Thoracic aorta (tissue), 2 donors: ENCODE measurements at regions not wholly inside any gene's neighbourhood (a gene's known extent, or its start where the extent isn't known, plus 50 kb on each side); places are given as distances from the start of the nearest gene placed in this dataset.
A peak's percentile ranks its signal among the peaks of the same experiment; 100 is the strongest.

ENCODE experiments used
- ATAC-seq: fragments of 150-250 bp; one replicate; pipeline ENCODE4 v1.8.0; 2017; ENCODE audit warnings: low read depth; ENCODE audit not compliant: insufficient number of reproducible peaks, low FRiP score
- DNase-seq: peaks from one replicate; pipeline ENCODE4 v3.0.0-alpha.2; 2020; ENCODE audit warnings: low spot score
- H3K27ac ChIP-seq, 2 donors: fragments of 200-600 bp; sonication (generic); 1 replicate in 1 of 2; 2 replicates in 1 of 2; pipeline ENCODE4 v1.5.1; 2016; ENCODE audit warnings: mild to moderate bottlenecking in 2 of 2, moderate library complexity in 2 of 2
- H3K27me3 ChIP-seq: fragments of 200-600 bp; sonication (generic); replicated peaks from 2 replicates; pipeline ENCODE4 v1.6.0; 2016; ENCODE audit warnings: mild to moderate bottlenecking; ENCODE audit not compliant: insufficient read depth
- H3K36me3 ChIP-seq: fragments of 200-600 bp; sonication (generic); one replicate; pipeline ENCODE4 v1.5.1; 2016
- H3K4me1 ChIP-seq, 2 donors: fragments of 200-600 bp; sonication (generic); 1 replicate in 1 of 2; 2 replicates in 1 of 2; pipeline versions ENCODE4 v1.5.1 to v1.6.0; 2016; ENCODE audit warnings: low read depth in 2 of 2, mild to moderate bottlenecking in 1 of 2; ENCODE audit not compliant: control insufficient read depth in 1 of 2
- H3K4me3 ChIP-seq: fragments of 200-600 bp; sonication (generic); 2 replicates; pipeline ENCODE4 v1.5.1; 2016; ENCODE audit warnings: mild to moderate bottlenecking
- H3K9me3 ChIP-seq: fragments of 200-600 bp; sonication (generic); 2 replicates; pipeline ENCODE4 v1.5.1; 2016
- TF ChIP-seq, protein P1 (sequence below): fragments of 200-600 bp; sonication (generic); IDR thresholded peaks from one replicate; pipeline ENCODE4 v1.5.1; 2019; ENCODE audit warnings: antibody characterized with exemption

- H3K4me1 ChIP-seq, result peaks cover 31 to 72% of the 10 kb centered on the region in 2 donors
- DNase-seq (no peak), ATAC-seq (no peak)
Observed at GRCh38 chr1:201740086-201740541, 88.8 kb upstream of the IPO9 start.

DNA sequence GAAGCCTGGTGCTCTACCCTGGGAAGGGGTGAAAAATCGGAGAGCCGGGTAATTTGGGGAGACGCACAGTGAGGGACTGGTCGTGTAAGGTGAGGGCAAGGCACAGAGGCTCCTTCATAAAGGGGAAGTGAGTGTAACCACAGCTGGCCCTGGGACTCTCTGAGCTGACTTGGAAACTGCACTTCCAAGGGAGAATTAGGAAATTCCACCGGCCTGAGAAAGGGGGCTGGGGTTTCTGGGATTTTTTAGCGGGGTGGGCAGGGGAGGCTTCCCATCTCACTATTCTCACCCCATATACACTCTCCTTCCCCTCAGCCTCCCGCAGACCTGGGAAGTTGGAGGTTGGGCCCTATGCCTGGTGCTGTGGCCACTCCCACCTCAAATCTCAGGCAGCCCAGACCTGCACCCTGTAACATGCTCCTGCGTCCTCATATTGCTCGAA is 88.3 kb upstream of the IPO9 start:
- no peaks in the 10 kb centered on the region for H3K27me3 ChIP-seq
- DNase-seq (no peak), ATAC-seq (no peak)
- H3K4me1 ChIP-seq, result peaks cover 31 to 74% of the 10 kb centered on the region in 2 donors
- TF ChIP-seq, protein P1, sequence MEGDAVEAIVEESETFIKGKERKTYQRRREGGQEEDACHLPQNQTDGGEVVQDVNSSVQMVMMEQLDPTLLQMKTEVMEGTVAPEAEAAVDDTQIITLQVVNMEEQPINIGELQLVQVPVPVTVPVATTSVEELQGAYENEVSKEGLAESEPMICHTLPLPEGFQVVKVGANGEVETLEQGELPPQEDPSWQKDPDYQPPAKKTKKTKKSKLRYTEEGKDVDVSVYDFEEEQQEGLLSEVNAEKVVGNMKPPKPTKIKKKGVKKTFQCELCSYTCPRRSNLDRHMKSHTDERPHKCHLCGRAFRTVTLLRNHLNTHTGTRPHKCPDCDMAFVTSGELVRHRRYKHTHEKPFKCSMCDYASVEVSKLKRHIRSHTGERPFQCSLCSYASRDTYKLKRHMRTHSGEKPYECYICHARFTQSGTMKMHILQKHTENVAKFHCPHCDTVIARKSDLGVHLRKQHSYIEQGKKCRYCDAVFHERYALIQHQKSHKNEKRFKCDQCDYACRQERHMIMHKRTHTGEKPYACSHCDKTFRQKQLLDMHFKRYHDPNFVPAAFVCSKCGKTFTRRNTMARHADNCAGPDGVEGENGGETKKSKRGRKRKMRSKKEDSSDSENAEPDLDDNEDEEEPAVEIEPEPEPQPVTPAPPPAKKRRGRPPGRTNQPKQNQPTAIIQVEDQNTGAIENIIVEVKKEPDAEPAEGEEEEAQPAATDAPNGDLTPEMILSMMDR, result no peak
- peak overlapping the region; percentile 86 for H3K4me3 ChIP-seq
- H3K36me3 ChIP-seq, result no peaks in the 10 kb centered on the region
- H3K9me3 ChIP-seq, result no peaks in the 10 kb centered on the region
- H3K27ac ChIP-seq, result peak overlapping the region; percentile 91 to 96

More at GRCh38 chr1:201740086-201740541, 88.8 kb upstream of the IPO9 start:
- TF ChIP-seq, protein P1, result no peak
- Histone ChIP-seq H3K27ac (peak overlapping the region; percentile 91 to 96), H3K36me3 (no peaks in the 10 kb centered on the region), H3K27me3 (no peaks in the 10 kb centered on the region), H3K9me3 (no peaks in the 10 kb centered on the region), H3K4me3 (peak overlapping the region; percentile 86)

GRCh38 chr1:201741763-201742342 is 87.1 kb upstream of the IPO9 start:
- H3K27me3 ChIP-seq, result no peaks in the 10 kb centered on the region
- TF ChIP-seq, protein P1, result no peak
- peaks cover 36 to 78% of the 10 kb centered on the region in 2 donors for H3K4me1 ChIP-seq
- DNase-seq (no peak), ATAC-seq (no peak)
- no peaks in the 10 kb centered on the region for H3K36me3 ChIP-seq
- peak overlapping the region; percentile 91 to 96 for H3K27ac ChIP-seq
- H3K4me3 ChIP-seq, result peak overlapping the region; percentile 86
- H3K9me3 ChIP-seq, result no peaks in the 10 kb centered on the region

DNA sequence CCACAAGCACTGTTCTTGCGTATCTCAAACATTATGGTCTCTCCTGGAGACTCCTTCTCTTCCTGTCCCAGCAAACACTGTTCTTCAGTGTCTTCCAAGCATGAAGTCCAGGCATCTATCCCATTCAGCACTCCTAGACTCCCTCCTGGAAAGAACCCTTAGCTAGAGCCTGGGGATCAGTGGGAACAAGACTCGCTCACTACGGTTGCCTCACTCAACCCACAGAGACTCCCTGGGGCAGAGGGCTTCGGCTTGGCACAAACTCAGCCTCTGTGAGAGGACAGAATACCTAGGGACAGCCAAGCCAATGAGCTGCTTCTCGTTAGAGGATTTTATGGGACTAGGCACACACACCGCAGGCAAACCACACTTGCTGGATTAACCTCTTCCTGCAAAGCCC is 86.5 kb upstream of the IPO9 start:
- H3K9me3 ChIP-seq, result no peaks in the 10 kb centered on the region
- H3K36me3 ChIP-seq, result no peaks in the 10 kb centered on the region
- no peak for DNase-seq
- H3K4me3 ChIP-seq, result peak overlapping the region; percentile 86
- H3K27me3 ChIP-seq, result no peaks in the 10 kb centered on the region
- peak overlapping the region; percentile 91 to 96 for H3K27ac ChIP-seq
- peaks cover 35 to 78% of the 10 kb centered on the region in 2 donors for H3K4me1 ChIP-seq
- ATAC-seq, result no peak
- TF ChIP-seq, protein P1, result no peak

- TF ChIP-seq, protein P1, result no peak
- H3K4me1 ChIP-seq, result peaks cover 37 to 78% of the 10 kb centered on the region in 2 donors
- H3K4me3 ChIP-seq, result peak overlapping the region; percentile 86
Observed at GRCh38 chr1:201742955-201743805, 85.8 kb upstream of the IPO9 start.

More at GRCh38 chr1:201742955-201743805, 85.8 kb upstream of the IPO9 start:
- ATAC-seq, result no peak
- no peak for DNase-seq
- H3K9me3 ChIP-seq, result no peaks in the 10 kb centered on the region
- H3K27me3 ChIP-seq, result no peaks in the 10 kb centered on the region
- H3K36me3 ChIP-seq, result no peaks in the 10 kb centered on the region
- peak overlapping the region; percentile 91 to 96 for H3K27ac ChIP-seq
